ENCODE measurements at regions not wholly inside any gene's neighbourhood (a gene's known extent, or its start where the extent isn't known, plus 50 kb on each side); places are given as distances from the start of the nearest gene placed in this dataset.

GRCh38 chr13:65642301-65642700 is 1587.8 kb downstream of the PCDH9 start:
- Histone ChIP-seq H3K4me3 (no peak overlapping the region), H3K27ac (ENCODE audit: control insufficient read depth, insufficient read depth) (no peak overlapping the region), H3K79me2 (ENCODE audit: control insufficient read depth, insufficient read depth, low read length) (no peaks in the 10 kb centered on the region), H4K20me1 (ENCODE audit: control insufficient read depth, insufficient read depth) (no peaks in the 10 kb centered on the region), H3K4me2 (ENCODE audit: control insufficient read depth, insufficient read depth) (no peak overlapping the region), H3K27me3 (replicated peaks in 1 of 2; ENCODE audit: control insufficient read depth in 2 of 2, insufficient read depth in 2 of 2, low read length in 1 of 2) (no peaks in the 10 kb centered on the region), H3K9ac (ENCODE audit: control insufficient read depth, insufficient read depth, low read length) (no peak overlapping the region), H3K36me3 (ENCODE audit: control insufficient read depth in 2 of 2, insufficient read depth in 2 of 2, low read length in 1 of 2) (no peaks in the 10 kb centered on the region), H3K4me1 (ENCODE audit: control insufficient read depth, insufficient read depth, low read length) (no peaks in the 10 kb centered on the region), H3K9me3 (replicated peaks; ENCODE audit: control insufficient read depth, insufficient read depth, low read length) (no peaks in the 10 kb centered on the region), H2AFZ (ENCODE audit: control insufficient read depth, low read depth, low read length) (no peak overlapping the region)
- RAD21 ChIA-PET (ENCODE audit: unreplicated experiment), result no interaction called here
- intact Hi-C loops (cut with micrococcal nuclease; ENCODE audit: unreplicated experiment), result no loop called here
- CTCF ChIA-PET, result interaction anchor here (0.6 kb wide), 1 partner anchor 29 kb away, joined by 3 read pairs; no protein-coding TSS in a partner anchor
- no TSS peak for BruUV-seq (replicated peaks)
- DNase-seq (ENCODE audit: low read depth, low spot score) (no peak), ATAC-seq (no peak), FAIRE-seq (no peak)
- SMC1A ChIA-PET (ENCODE audit: uncharacterized antibody, unreplicated experiment), result no interaction called here
- POLR2A ChIA-PET, result no interaction called here
- in situ Hi-C loops (cut with MboI), result no loop called here
- no peak for TF ChIP-seq MAX (IDR thresholded peaks at IDR 0.05; ENCODE audit: low read depth, low read length)
- no peak for TF ChIP-seq EGR1 (IDR thresholded peaks at IDR 0.05; ENCODE audit: borderline replicate concordance in 1 of 2, low read depth in 2 of 2, low read length in 2 of 2)
- no peak for TF ChIP-seq RELA (IDR thresholded peaks at IDR 0.05; ENCODE audit: borderline replicate concordance, partially characterized antibody)
- TF ChIP-seq RCOR1 (conservative IDR thresholded peaks at IDR 0.05; ENCODE audit: low read depth, low read length), result no peak
- no peak for TF ChIP-seq GABPA (IDR thresholded peaks at IDR 0.05; ENCODE audit: low read depth)
- TF ChIP-seq SUPT20H (IDR thresholded peaks at IDR 0.05; ENCODE audit: borderline replicate concordance, control insufficient read depth, low read depth, low read length), result no peak
- TF ChIP-seq FOXM1 (IDR thresholded peaks at IDR 0.05; ENCODE audit: low read depth, low read length), result no peak
- no peak for TF ChIP-seq E4F1 (IDR thresholded peaks at IDR 0.05; ENCODE audit: borderline replicate concordance, partially characterized antibody)
- no peak for TF ChIP-seq NFXL1 (IDR thresholded peaks at IDR 0.05; ENCODE audit: borderline replicate concordance)
- no peak for TF ChIP-seq BRCA1 (IDR thresholded peaks at IDR 0.05; ENCODE audit: low read depth, low read length)
- no peak for TF ChIP-seq ZBTB11 (CRISPR knock-in tag; IDR thresholded peaks at IDR 0.05)
- no peak for TF ChIP-seq CHD1 (IDR thresholded peaks at IDR 0.05; ENCODE audit: low read depth, low read length)
- no peak for TF ChIP-seq ZZZ3 (IDR thresholded peaks at IDR 0.05; ENCODE audit: control insufficient read depth, insufficient read length, low read depth)
- no peak for TF ChIP-seq GATAD2B (conservative IDR thresholded peaks at IDR 0.05; ENCODE audit: low read depth)
- no peak for TF ChIP-seq TCF12 (IDR thresholded peaks at IDR 0.05; ENCODE audit: low read depth, low read length)
